GM12892 (cell line): ENCODE measurements at regions not wholly inside any gene's neighbourhood (a gene's known extent, or its start where the extent isn't known, plus 50 kb on each side); places are given as distances from the start of the nearest gene placed in this dataset.

Source experiments
- POLR2A ChIP-seq: IDR thresholded peaks from 2 replicates; pipeline ENCODE4 v1.6.1; 2011; ENCODE audit warnings: low read depth, low read length, control low read depth
- POLR2AphosphoS5 ChIP-seq: IDR thresholded peaks from 2 replicates; pipeline ENCODE4 v1.6.1; 2011; ENCODE audit warnings: low read depth, low read length, control low read depth

DNA sequence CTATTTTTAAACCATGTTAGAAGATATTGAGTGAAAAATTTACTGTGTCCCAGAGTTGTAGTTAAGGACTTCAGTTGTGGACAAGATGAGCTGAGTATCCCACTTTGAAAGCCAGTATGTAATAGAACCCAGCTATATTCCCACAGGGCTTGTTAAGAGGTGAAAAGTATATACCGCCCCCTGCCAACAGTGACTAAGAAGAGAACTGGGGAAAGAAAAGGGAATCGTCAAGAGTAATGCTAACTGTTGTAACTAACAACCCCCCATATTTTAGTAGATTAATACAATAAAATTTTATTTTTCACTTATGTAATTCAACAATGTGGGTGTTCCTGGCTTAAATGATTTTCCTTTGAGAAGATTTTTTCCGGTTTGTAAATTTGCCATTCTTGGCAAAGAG is 250.4 kb upstream of the GIMD1 start:
- TF ChIP-seq POLR2AphosphoS5 (no peak), POLR2A (no peak)
